Liver (tissue), 8 donors: ENCODE measurements at regions not wholly inside any gene's neighbourhood (a gene's known extent, or its start where the extent isn't known, plus 50 kb on each side); places are given as distances from the start of the nearest gene placed in this dataset.

Experiments used
- DNase-seq: peaks from one replicate; pipeline ENCODE4 v3.0.0-alpha.2; 2017; ENCODE audit warnings: low spot score
- H3K27ac ChIP-seq, 2 donors: one replicate each; pipeline ENCODE4 v1.7.0; 2013; ENCODE audit warnings: inconsistent platforms in 2 of 2, low read length in 2 of 2, control low read depth in 1 of 2, low read depth in 1 of 2, mild to moderate bottlenecking in 1 of 2
- H3K27me3 ChIP-seq, 4 donors: one replicate each; pipeline versions ENCODE4 v1.6.1 to v1.7.0; 2013; ENCODE audit warnings: low read length in 3 of 4, inconsistent platforms in 1 of 4, mild to moderate bottlenecking in 1 of 4, moderate library complexity in 1 of 4; ENCODE audit not compliant: control insufficient read depth in 4 of 4, insufficient read depth in 4 of 4
- H3K36me3 ChIP-seq, 4 donors: one replicate each; pipeline versions ENCODE4 v1.6.1 to v1.7.0; 2013; ENCODE audit warnings: low read length in 3 of 4, mild to moderate bottlenecking in 3 of 4, low read depth in 1 of 4, moderate library complexity in 1 of 4; ENCODE audit not compliant: control insufficient read depth in 4 of 4, insufficient read depth in 3 of 4
- H3K4me1 ChIP-seq, 4 donors: one replicate each; pipeline versions ENCODE4 v1.6.1 to v1.7.0; 2013; ENCODE audit warnings: low read length in 3 of 4, mild to moderate bottlenecking in 3 of 4, moderate library complexity in 1 of 4; ENCODE audit not compliant: control insufficient read depth in 4 of 4, insufficient read depth in 4 of 4
- H3K4me3 ChIP-seq, 3 donors: one replicate each; pipeline versions ENCODE4 v1.6.1 to v1.7.0; 2013; ENCODE audit warnings: low read length in 3 of 3, control low read depth in 1 of 3, low read depth in 1 of 3, mild to moderate bottlenecking in 1 of 3
- H3K9ac ChIP-seq, 2 donors: one replicate each; pipeline ENCODE4 v1.7.0; 2013; ENCODE audit warnings: low read length in 2 of 2, mild to moderate bottlenecking in 2 of 2, moderate library complexity in 2 of 2, control low read depth in 1 of 2, low read depth in 1 of 2
- H3K9me3 ChIP-seq, 4 donors: one replicate each; pipeline versions ENCODE4 v1.6.1 to v1.7.0; 2013; ENCODE audit warnings: low read length in 3 of 4; ENCODE audit not compliant: control insufficient read depth in 4 of 4
- EGR1 ChIP-seq, 2 donors: IDR thresholded peaks; 2 replicates each; pipeline ENCODE4 v1.6.1; 2016 to 2018; ENCODE audit warnings: antibody characterized with exemption in 2 of 2, low read depth in 2 of 2
- FOXA1 ChIP-seq: IDR thresholded peaks from 2 replicates; pipeline ENCODE4 v1.6.1; 2016; ENCODE audit warnings: antibody characterized with exemption
- FOXA2 ChIP-seq: IDR thresholded peaks from 2 replicates; pipeline ENCODE4 v1.6.1; 2016; ENCODE audit warnings: antibody characterized with exemption
- GABPA ChIP-seq, 2 donors: IDR thresholded peaks in 1 of 2; conservative IDR thresholded peaks in 1 of 2; 2 replicates each; pipeline ENCODE4 v1.6.1; 2016; ENCODE audit warnings: antibody characterized with exemption in 2 of 2, mild to moderate bottlenecking in 1 of 2, moderate library complexity in 1 of 2
- HNF4A ChIP-seq, 2 donors: conservative IDR thresholded peaks; 2 replicates each; pipeline ENCODE4 v1.6.1; 2016; ENCODE audit warnings: antibody characterized with exemption in 2 of 2, mild to moderate bottlenecking in 2 of 2
- HNF4G ChIP-seq: IDR thresholded peaks from 2 replicates; pipeline ENCODE4 v1.6.1; 2016; ENCODE audit warnings: antibody characterized with exemption
- JUND ChIP-seq, 2 donors: IDR thresholded peaks; 2 replicates each; pipeline ENCODE4 v1.6.1; 2016; ENCODE audit warnings: antibody characterized with exemption in 2 of 2
- RAD21 ChIP-seq, 2 donors: IDR thresholded peaks; 2 replicates each; pipeline ENCODE4 v1.6.1; 2016; ENCODE audit warnings: antibody characterized with exemption in 2 of 2, mild to moderate bottlenecking in 2 of 2
- RXRA ChIP-seq, 2 donors: IDR thresholded peaks; 2 replicates each; pipeline ENCODE4 v1.6.1; 2017 to 2018; ENCODE audit warnings: antibody characterized with exemption in 2 of 2, mild to moderate bottlenecking in 1 of 2
- SP1 ChIP-seq: IDR thresholded peaks from 2 replicates; pipeline ENCODE4 v1.6.1; 2018; ENCODE audit warnings: antibody characterized with exemption, mild to moderate bottlenecking
- TAF1 ChIP-seq: conservative IDR thresholded peaks from 2 replicates; pipeline ENCODE4 v1.6.1; 2016; ENCODE audit warnings: antibody characterized with exemption, mild to moderate bottlenecking
- YY1 ChIP-seq: IDR thresholded peaks from 2 replicates; pipeline ENCODE4 v1.6.1; 2016; ENCODE audit warnings: antibody characterized with exemption, mild to moderate bottlenecking
- WGBS: extraction: QIAGEN DNeasy Blood & Tissue Kit; methylation state at CpG from one replicate; pipeline ENCODE4 v1.1.7; 2013; 5-methylcytosine and 5-hydroxymethylcytosine counted together
- TF ChIP-seq, protein P1 (sequence below): IDR thresholded peaks from 2 replicates; pipeline ENCODE4 v1.6.1; 2016; ENCODE audit warnings: antibody characterized with exemption
- TF ChIP-seq, protein P2 (sequence below): IDR thresholded peaks from 2 replicates; pipeline ENCODE4 v1.6.1; 2016; ENCODE audit warnings: antibody characterized with exemption
- TF ChIP-seq, protein P3 (sequence below): IDR thresholded peaks from 2 replicates; pipeline ENCODE4 v1.6.1; 2016; ENCODE audit warnings: antibody characterized with exemption
- TF ChIP-seq, protein P4 (sequence below): IDR thresholded peaks from 2 replicates; pipeline ENCODE4 v1.6.1; 2016; ENCODE audit warnings: antibody characterized with exemption, mild to moderate bottlenecking
- TF ChIP-seq, protein P5 (sequence below): fragments of 150-350 bp; IDR thresholded peaks from 2 replicates; pipeline ENCODE4 v1.5.1; 2017; ENCODE audit warnings: improper control_type of control experiment, low read depth, low read length; ENCODE audit not compliant: missing input control
- donor health status: healthy.
- donor health status: healthy.
- donor health status: healthy.
- donor health status: healthy.
- donor health status: healthy.

DNA sequence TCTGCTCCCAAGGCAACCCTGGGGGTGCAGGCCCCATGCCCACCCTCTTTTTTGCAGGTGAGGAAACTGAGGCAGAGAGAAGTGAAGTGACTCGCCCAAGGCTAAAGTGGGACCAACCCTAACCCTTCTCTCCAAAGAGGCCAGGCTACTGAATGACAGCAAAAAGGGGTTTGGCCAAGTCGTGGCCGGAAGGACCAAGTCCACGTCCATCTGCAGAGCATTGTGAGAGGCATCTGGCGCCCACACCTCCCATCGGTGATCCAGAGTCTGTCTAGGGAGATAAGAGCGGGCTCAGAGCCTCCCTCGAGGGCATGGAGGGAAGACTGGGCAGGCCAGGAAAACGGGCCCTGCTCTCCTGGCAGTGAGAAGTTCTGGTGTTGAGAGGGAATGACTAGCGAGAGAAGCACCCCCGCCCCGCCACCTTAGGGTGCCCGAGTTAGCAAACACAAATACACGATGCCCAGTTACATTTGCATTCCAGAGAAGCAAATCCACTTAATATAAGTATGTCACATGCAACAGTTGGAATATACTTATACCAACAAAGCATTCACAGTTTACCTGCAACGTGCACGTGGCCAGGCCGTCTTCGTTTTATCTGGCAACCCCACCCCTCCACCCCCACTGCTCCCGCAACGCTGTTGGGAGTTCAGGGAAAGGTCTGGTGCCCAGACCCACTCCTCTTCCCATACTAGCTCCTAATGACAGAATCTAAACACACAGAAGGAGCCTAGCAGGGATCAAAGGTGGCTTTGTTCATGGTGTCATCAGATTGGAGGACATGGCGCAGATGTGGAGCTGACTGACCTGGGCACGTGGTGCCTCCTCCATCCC is 124.9 kb downstream of the OAT start:
- TF ChIP-seq RAD21 (IDR thresholded peaks at IDR 0.05) (no peak), GABPA (IDR thresholded peaks at IDR 0.05 in 1 of 2, conservative IDR thresholded peaks at IDR 0.05 in 1 of 2) (no peak), YY1 (no peak), SP1 (no peak), RXRA (IDR thresholded peaks at IDR 0.05) (no peak), HNF4G (no peak), EGR1 (IDR thresholded peaks at IDR 0.05; ENCODE audit: low read depth in 2 of 2) (no peak), FOXA2 (no peak), JUND (IDR thresholded peaks at IDR 0.05) (no peak), TAF1 (no peak), HNF4A (conservative IDR thresholded peaks at IDR 0.05) (no peak), FOXA1 (no peak)
- TF ChIP-seq, protein P1, sequence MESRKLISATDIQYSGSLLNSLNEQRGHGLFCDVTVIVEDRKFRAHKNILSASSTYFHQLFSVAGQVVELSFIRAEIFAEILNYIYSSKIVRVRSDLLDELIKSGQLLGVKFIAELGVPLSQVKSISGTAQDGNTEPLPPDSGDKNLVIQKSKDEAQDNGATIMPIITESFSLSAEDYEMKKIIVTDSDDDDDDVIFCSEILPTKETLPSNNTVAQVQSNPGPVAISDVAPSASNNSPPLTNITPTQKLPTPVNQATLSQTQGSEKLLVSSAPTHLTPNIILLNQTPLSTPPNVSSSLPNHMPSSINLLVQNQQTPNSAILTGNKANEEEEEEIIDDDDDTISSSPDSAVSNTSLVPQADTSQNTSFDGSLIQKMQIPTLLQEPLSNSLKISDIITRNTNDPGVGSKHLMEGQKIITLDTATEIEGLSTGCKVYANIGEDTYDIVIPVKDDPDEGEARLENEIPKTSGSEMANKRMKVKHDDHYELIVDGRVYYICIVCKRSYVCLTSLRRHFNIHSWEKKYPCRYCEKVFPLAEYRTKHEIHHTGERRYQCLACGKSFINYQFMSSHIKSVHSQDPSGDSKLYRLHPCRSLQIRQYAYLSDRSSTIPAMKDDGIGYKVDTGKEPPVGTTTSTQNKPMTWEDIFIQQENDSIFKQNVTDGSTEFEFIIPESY = no peak
- TF ChIP-seq, protein P2, sequence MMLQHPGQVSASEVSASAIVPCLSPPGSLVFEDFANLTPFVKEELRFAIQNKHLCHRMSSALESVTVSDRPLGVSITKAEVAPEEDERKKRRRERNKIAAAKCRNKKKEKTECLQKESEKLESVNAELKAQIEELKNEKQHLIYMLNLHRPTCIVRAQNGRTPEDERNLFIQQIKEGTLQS = no peak
- TF ChIP-seq, protein P3, sequence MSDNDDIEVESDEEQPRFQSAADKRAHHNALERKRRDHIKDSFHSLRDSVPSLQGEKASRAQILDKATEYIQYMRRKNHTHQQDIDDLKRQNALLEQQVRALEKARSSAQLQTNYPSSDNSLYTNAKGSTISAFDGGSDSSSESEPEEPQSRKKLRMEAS = no peak
- TF ChIP-seq, protein P4, sequence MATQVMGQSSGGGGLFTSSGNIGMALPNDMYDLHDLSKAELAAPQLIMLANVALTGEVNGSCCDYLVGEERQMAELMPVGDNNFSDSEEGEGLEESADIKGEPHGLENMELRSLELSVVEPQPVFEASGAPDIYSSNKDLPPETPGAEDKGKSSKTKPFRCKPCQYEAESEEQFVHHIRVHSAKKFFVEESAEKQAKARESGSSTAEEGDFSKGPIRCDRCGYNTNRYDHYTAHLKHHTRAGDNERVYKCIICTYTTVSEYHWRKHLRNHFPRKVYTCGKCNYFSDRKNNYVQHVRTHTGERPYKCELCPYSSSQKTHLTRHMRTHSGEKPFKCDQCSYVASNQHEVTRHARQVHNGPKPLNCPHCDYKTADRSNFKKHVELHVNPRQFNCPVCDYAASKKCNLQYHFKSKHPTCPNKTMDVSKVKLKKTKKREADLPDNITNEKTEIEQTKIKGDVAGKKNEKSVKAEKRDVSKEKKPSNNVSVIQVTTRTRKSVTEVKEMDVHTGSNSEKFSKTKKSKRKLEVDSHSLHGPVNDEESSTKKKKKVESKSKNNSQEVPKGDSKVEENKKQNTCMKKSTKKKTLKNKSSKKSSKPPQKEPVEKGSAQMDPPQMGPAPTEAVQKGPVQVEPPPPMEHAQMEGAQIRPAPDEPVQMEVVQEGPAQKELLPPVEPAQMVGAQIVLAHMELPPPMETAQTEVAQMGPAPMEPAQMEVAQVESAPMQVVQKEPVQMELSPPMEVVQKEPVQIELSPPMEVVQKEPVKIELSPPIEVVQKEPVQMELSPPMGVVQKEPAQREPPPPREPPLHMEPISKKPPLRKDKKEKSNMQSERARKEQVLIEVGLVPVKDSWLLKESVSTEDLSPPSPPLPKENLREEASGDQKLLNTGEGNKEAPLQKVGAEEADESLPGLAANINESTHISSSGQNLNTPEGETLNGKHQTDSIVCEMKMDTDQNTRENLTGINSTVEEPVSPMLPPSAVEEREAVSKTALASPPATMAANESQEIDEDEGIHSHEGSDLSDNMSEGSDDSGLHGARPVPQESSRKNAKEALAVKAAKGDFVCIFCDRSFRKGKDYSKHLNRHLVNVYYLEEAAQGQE = no peak
- TF ChIP-seq, protein P5, sequence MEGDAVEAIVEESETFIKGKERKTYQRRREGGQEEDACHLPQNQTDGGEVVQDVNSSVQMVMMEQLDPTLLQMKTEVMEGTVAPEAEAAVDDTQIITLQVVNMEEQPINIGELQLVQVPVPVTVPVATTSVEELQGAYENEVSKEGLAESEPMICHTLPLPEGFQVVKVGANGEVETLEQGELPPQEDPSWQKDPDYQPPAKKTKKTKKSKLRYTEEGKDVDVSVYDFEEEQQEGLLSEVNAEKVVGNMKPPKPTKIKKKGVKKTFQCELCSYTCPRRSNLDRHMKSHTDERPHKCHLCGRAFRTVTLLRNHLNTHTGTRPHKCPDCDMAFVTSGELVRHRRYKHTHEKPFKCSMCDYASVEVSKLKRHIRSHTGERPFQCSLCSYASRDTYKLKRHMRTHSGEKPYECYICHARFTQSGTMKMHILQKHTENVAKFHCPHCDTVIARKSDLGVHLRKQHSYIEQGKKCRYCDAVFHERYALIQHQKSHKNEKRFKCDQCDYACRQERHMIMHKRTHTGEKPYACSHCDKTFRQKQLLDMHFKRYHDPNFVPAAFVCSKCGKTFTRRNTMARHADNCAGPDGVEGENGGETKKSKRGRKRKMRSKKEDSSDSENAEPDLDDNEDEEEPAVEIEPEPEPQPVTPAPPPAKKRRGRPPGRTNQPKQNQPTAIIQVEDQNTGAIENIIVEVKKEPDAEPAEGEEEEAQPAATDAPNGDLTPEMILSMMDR = no peak
- DNase-seq = no peak
- 87% methylated on average over 22 of the region's 22 CpGs for WGBS
- no peak overlapping the region for H3K27ac ChIP-seq
- no peaks in the 10 kb centered on the region for H3K36me3 ChIP-seq
- no peaks in the 10 kb centered on the region for H3K27me3 ChIP-seq
- H3K9me3 ChIP-seq = no peaks in the 10 kb centered on the region
- H3K4me1 ChIP-seq = no peaks in the 10 kb centered on the region
- no peak overlapping the region for H3K4me3 ChIP-seq
- H3K9ac ChIP-seq = no peak overlapping the region
